ENCODE measurements at regions not wholly inside any gene's neighbourhood (a gene's known extent, or its start where the extent isn't known, plus 50 kb on each side); places are given as distances from the start of the nearest gene placed in this dataset.

- no peak for TF ChIP-seq CTCF (IDR thresholded peaks at IDR 0.05; ENCODE audit: low read length)
- no peak for TF ChIP-seq EZH2 (IDR thresholded peaks at IDR 0.05; ENCODE audit: borderline replicate concordance, low read length)
Measured at GRCh38 chr6:80608881-80609280, 502.4 kb downstream of the BCKDHB start.

Data from OCI-LY1 (cell line).